Cerebellar cortex (tissue), 1 donor: ENCODE measurements at regions not wholly inside any gene's neighbourhood (a gene's known extent, or its start where the extent isn't known, plus 50 kb on each side); places are given as distances from the start of the nearest gene placed in this dataset.

Experiments
- DNase-seq: peaks from one replicate; pipeline ENCODE4 v3.0.0-alpha.2; 2015; ENCODE audit warnings: low spot score

DNA sequence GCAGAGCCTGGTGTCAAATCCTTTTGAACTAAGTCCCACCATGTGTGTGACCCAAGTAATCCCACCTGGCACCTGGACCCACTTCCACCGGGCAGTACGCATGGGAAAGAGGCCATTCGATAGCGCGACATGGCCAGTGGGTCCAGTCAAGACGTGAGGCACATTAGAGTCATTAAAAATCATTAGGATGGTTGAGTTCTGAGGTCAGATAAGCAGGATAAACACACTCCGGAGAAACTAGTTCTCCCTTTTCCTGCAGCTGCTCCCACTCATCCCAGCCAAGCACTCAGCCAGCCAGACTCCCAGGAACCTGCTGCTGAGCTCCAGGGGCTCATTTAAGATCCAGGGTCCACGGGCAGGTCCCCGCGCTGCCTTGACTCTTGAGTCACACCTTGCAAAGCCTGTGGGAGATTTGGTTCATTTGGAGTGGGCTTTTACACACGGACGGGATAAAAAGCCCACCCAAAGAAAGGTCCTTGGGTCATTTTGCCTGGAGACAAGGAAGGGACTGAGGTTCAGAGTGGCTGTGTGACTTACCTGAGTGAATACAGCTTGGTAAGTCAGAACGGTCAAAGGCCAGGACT lies 313.9 kb downstream of the BCL11B start:
- no peak for DNase-seq

DNA sequence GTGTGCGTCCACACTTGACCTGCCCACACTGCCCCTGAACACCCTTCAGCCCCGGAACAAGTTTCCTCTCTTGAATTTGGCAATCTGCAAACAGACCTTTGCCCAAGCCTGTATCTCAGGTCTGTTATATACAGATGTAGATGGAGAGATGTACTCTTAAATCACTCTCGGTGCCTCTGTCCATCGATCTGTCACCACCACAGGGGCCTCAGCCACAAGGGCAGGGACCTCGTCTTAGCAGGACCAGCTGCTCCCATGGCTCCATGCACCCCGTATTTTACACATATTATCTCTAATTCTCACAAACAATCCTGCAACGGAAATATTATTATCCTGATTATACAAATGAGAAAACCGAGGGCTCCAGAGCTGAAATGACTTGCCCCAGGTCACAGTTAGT lies 313.4 kb downstream of the BCL11B start:
- no peak for DNase-seq

DNA sequence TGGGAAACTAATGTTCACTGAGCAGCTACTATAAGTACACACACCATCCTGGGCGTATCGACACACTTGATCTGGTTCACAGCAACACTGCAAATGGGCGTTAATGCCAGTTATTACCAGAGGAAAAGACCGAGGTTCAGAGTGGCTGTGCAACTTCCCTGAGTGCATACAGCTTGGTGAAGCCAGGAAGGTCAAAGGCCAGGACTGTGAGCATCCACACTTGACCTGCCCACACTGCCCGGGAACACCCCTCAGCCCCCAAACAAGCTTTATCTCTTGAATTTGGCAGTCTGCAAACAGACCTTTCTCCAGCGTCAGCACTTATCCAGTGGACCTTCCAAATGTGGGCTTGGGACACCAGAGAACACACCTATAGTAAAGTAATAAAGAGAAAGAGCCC lies 312.6 kb downstream of the BCL11B start:
- no peak for DNase-seq

DNA sequence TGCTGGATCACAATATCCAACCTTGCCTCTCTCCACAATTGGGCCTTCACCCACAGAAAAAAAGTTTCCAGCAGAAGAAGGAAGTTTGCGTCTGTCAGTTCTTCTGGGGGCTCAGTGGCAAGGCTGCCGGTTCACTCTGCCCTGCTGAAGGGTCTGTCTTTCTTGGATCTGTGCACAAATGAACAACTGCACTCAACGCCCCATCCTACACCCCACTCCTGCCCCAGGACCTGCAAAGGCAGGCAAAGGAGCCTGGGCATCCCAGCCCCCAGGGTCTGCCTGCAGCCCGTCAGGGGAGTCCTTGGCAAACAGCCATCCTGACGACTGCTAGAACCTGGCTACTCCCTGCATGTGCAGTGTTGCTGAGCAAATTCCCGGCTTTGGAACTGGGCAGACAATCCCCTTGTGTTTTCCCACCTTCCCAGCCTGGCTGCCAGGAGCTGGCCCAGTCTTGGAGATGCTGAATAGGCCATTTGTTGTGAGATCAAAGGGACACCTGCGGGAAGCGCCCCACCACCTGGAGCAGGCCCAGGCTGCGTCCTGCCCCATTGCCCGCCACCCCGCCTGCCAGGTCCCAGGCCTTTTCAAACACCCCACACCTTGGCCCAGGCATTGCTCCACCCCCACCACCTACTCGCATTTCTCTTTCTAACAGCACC lies 311.9 kb downstream of the BCL11B start:
- no peak for DNase-seq

DNA sequence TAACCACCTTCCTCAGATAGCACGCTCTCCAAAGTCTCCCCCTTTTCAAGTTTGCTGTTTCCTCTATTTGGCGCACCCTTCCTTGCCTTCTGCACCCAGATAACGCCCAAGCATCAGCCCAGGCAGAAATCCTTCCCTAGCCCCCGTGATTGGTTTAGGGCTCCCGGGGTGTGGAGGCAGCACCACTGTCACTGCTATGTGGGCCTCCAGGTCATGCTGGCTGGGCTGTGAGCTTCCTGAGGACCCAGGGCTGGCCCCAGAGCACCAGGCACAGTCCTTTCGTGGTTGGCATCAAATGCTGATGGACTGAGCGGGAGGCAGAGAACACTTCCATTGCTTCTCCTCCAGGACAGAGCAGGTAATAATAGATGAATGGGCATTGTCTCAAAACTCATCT lies 311.4 kb downstream of the BCL11B start:
- DNase-seq = no peak

DNA sequence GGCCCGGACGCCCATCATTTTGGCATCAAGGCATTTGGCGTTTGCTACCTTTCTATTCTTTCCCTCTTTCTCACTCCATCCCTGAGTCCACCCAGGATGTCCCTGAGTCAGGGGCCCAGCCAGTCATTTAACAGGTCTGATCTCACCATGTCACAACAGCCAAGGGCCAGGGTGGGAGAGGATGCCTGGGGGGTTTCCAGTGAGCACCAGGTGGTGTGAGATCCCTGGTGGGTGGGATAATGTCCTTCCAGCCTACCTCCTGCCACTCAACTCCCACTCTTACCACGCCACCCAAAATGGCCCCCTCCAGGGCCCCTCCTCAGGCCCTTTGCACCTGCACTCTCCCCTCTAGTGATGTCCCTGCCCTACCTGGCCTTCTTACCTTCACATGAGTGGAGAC lies 310.8 kb downstream of the BCL11B start:
- no peak for DNase-seq

DNA sequence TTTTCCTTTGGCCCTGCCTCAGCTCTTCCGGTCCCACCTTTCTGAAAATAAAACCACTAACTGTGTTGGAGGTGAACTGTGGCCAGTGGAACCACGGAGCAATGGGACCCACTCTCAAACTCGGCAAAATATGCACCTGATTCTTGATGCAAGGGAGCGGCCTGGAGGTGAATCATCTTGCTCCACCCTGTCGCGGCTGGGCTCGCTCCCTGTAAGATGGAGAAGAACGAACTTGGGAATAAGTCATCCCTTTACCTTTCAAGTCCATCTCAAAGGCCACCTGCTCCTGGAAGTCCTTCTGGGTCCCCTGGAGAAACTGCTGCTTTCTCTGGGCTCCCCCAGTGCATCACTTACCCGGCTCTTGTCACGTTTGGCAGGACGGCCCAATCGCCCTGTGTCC lies 309.9 kb downstream of the BCL11B start:
- DNase-seq = no peak

DNA sequence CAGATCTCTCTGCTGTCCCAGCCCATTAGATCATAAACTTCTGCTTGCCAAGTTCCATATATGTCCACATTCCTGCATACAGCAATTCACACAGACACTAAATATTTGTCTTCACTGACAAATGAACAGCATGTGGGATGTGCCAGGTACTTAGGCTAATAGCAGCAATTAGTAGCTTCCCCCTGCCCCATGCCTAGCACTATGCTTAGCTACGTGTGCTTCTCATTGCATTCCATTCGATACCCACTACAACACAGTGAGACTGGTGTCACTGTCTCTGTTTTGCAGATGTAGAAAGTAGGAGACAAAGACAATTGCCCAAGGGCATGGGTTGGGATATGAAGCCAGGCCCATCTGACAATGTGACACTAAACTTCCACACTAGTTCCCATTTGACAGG lies 308.4 kb downstream of the BCL11B start:
- no peak for DNase-seq

DNA sequence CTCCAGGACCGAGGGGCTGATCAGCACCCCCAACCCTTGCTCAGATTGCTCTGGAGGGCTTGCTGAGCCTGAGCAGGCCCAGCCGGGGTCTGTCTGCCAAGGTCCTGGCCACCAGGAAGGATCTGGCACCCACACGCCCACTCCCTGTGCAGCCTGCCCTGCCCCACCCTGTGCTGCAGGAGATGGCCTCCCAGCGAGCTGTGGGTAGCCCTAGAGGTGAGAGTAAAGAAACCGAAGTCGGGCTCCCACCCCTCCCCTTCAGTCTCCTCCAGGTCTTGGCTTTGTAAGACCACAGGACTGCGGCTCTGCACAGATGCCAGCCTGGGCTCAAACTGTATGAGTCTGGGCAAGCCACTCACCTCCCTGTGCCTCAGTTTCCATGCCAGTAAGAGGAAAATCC lies 307.8 kb downstream of the BCL11B start:
- DNase-seq = no peak

DNA sequence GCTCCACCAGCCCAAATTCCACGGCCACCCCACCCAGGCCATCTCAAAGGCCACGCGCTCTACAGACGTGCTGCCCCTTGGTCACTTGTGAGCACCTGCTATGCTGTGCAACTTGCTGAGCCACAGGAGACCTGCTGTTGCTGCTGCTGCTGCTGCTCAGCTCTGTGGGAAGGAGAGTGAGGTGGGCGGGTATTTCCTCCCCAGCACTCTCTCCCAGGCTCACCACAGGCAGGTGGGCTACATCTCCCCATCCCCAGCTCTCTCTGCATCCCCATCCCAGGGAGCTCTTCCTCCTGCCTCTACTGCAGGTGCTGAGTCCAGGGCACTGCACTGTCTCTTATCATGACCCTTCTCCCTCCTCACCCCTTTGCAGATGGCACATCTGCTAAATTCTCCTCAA lies 306.9 kb downstream of the BCL11B start:
- DNase-seq = no peak

DNA sequence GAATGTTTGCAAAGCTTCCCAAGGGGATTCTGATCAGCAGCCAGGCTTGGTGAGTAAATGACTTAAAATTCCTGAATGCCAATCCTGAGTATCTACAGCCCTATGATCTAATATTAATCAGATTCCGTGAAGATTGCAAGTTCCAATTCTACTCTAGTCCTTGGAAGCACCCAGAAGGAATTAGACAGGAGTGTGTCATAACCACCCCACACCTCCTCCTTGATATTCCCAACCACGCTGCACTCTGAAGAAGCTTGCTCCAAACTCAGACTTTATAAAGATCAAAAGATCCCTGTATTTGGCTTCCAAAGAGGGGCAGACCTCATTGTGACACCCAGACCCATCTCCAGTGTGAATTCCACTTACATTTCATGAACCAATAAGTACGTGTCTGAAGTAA lies 306.0 kb downstream of the BCL11B start:
- no peak for DNase-seq

DNA sequence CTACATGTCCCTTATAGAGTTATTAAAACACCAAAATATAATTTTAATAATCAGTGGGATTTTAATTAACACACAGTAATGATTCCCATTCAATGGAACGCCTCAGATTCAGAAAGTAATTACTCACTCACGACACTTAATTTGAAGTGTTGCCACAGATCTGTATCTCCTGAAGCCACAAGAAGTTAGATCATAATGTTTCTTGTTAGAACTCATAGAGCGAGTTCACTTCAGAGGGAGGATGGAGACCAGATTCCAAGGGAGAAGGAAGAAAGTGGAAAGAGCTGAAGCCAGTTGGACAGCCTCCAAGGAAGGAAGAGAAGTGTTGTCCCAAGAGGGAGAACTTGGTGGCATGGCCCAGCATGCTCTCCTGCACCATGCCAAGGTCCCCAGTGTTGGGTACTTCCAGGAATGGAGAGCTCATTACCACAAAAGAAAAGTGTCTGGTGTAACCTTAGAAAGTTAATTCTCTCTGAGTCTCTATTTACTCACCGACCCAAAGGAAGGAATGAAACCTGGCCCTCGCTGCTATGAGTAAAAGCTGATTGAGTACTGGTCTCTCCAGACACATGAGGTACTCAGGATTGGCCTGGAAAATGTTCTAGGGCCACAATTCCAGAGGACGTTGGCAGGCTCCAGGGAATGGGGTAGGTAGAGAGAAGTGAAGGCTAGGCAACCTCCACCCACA lies 305.4 kb downstream of the BCL11B start:
- DNase-seq = no peak

DNA sequence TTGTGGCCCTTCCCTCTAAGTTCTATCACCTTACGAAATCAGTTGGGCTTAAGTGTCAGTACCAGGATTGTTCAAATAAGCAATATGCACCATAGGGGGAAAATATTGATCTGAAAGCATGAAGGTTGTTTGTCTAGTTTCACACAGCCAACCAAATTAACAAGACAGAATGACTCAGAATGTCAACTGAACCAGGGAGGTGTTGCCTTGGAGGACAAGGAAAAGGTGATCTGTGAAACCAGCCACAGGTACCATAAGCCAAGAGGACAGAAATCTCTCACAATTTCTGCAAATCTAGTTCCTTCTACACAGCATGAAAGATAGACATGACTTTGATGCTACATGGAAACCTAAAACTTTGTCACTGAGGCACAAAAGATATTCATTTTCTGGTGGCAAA lies 297.9 kb downstream of the BCL11B start:
- DNase-seq = no peak

DNA sequence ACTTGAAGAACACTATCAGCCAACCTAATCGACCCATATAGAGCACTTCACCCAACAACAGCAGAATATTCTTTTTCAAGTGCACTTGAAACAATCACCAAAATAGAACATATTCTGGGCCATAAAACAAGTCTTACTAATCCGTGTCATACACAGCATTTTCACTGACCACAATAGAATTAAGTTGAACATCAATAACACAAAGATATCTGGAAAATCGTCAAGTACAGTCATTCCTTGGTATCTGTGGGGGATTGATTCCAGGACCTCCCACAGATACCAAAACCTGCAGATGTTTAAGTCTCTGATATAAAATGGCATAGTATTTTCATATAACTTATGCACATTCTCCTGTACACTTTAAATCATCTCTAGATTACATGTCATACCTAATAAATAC lies 295.7 kb downstream of the BCL11B start:
- no peak for DNase-seq

DNA sequence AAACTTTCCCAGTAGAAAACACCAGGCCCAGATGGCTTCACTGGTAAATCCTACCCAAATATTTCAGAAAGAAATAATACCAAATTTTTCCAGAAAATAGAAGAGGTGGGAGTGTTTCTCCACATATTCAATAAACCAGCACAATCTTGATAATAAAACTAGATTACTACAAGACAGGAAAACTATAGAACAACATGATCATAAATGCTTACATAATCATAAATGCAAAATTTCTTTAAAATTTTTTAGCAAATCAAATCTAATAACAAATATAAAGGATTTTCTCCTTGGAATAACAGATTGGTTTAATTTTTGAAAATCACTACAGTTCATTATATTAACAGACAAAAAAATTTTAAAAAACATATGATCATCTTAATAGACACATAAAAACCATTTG lies 294.5 kb downstream of the BCL11B start:
- DNase-seq = no peak

DNA sequence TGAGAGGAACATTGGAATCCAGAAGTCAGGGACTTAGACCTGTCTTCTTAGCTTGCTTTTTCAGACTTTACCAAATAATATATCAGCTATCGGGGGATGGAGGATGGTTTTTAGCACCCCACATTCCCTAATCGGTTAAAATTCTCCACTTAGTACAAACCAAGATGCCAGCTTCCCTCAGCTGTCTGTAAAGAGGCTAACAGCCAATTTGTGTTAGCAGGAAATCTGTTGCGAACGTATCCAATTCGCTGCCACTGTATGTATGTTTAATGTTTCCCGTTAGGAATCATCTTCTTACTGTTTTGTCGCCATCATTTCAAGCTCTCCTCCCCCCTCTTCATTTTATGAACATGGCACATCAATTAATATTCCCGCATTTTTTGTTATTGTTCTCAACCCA lies 289.0 kb downstream of the BCL11B start:
- DNase-seq = no peak

DNA sequence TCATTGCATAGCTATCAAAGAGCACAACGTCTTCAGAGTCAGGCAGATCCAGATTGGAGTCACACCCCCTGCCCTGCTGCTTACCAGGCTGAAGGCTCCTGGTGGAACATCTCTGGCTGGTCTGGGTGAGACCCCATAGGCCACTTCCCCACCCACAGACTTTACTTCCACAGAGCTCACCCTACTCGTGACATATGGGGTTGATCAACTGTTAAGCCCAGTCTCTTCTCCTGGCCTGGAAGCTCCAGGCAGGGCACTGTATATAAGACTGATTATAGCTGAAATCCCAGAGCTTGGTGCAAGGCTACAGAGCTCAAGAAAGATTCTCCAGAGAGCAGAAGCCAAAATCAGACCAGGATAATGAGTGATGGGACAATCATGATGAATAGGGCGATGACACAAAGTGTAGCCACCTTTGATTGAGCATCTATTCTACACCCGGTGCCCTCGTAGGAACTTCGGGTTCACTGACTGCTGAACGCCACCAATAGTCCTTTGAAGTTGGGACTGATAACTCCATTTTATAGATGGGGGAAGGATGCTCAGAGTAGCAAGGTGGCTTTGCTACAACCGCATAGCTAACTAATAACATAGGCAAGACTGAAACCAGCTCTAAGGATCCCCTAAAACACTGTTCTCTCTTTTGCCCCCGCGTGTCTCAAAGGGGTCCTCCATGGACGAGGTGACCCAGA lies 287.8 kb downstream of the BCL11B start:
- DNase-seq = no peak

DNA sequence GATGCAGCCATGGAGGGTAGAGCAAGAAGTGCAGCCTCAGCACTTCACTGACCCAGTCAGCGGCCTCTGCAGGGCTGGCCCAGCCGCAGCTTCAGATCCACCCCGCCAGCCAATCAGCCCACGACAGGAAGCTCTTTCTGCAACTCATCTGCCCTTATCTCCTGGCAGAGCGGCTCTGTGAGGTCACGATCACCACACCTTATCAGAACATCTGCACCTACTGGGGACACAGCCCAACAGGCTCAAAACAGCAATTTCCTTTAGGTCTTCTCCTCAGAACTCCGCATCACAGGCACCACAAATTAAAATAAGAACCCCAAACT lies 287.3 kb downstream of the BCL11B start:
- DNase-seq = no peak

DNA sequence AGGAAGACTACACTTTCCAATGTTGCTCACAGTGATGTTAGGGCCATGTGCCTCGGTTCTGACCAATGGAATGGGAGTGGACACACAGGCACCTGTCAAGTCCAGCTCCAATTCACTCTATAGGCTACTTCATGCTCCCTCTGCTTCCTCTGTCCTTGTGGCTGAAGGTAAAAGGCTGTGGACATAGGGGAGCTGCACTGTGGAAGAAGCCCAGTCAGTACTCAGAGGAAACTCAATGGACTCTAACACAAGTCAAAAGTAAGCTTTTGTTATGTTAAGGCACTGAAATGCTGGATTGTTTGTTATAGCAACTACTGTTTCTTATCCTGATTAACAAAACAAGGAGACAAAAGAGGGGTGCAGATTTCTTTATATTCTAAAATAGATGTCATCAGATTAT lies 278.2 kb downstream of the BCL11B start:
- DNase-seq = no peak

DNA sequence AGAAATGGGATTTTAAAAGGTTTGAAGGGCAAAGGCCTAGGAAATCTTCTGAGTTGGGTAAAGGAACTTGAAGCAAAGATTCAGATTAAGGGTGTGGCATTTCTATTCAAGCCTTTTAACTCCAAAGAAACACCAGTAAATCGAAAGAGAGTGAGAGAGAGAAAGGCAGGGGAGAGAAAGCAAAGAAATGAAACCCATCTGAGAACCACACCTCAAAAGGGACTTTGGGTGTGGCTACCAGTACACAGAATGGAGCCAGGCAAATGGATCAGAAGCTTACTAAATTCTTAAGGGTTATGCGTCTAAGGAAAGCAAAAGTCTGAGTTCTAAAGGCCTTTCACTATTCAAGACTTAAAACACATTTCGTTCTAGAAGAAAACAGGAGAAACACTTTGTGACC lies 277.4 kb downstream of the BCL11B start:
- no peak for DNase-seq

DNA sequence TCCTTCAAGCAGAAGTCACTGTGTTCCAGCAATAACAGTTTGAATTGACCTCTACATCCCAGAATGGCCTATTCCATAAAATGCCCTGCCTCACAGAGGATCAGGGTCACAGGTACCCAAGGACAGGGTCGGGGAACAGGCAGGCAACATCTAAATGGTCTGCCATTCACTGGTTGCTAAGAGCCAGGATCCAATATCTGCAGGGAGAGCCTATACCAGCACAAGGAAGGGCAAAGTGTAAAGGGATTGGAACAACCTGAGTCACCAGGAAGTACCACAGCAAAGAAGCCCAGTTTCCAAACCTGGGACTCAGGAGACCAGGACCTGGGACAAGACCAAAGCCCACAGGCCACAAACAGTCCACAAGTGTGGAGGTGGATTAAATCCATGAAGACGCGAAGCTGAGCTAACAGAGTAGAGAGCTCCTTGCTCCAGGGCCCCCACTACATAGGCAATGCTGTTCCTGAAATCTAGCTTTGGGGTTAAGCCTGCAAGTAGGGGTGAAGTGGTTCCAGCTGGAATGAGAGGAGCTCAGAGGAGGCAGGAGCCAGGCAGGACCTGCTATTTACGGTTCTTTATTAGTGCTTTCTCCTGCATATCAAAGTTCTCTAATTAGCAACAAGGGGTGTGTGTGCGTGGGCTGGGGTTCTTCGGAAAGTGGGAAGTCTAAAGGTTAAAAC lies 274.3 kb downstream of the BCL11B start:
- DNase-seq = no peak

DNA sequence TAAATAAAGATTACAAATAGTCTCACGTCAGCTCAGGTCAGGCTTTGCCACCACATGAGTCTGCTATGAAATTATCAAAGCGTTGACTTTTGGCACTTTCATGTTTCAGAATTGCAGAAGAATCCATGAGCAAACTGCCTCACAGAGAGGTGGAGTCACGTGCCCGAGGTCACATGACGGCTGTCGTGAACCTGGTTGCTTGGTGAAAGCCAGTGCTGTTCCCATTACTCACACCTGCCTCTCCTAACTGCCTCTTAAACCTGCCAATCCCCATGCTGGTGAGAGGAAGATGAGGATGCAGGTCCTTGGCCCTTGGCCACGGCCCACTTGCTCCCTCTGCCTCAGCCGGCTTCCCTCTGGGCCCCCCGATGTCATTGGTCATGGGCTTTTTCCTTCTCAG lies 272.7 kb downstream of the BCL11B start:
- no peak for DNase-seq

DNA sequence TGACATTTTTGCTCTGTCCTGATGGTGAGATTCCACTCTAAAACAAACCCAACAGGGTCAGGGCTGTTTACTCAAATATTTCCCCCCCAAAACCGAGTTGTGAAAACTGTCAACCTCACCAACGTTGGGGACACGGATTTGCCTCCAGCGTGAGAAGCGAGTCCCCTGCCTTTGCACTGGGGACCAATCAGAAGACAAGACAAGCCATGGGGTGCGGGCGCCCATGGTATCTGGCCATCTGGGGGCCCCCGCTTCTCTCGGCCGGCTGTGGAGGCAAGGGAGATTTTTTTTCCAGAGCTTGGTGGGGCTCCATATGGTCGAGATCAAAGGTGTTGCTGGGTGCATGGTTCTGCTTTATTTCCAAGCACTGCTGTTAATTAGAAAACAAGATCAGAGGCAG lies 272.1 kb downstream of the BCL11B start:
- no peak for DNase-seq
